ENCODE measurements at regions not wholly inside any gene's neighbourhood (a gene's known extent, or its start where the extent isn't known, plus 50 kb on each side); places are given as distances from the start of the nearest gene placed in this dataset.
"Not testable (repeated sequence)": the region's sequence is repeated elsewhere in the genome, so short reads cannot be mapped to it uniquely, and the experiment has no call there.

DNA sequence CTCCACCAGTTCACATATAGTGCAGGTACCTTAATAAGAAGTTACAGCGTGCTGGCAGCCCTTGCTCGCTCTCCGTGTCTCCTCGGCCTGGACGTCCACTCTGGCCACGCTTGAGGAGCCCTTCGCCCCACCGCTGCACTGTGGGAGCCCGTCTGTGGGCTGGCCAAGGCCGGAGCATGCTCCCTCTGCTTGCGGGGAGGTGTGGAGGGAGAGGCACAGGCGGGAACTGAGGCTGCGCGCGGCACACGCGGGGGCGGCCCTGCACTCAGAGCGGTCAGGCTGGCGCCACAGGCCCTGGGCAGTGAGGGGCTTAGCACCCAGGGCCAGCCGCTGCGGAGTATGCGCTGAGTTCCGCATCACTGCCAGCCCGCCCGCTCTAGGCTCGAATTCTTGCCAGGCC is 1988.6 kb downstream of the FOXD4L5 start:
- TF ChIP-seq, protein P1, sequence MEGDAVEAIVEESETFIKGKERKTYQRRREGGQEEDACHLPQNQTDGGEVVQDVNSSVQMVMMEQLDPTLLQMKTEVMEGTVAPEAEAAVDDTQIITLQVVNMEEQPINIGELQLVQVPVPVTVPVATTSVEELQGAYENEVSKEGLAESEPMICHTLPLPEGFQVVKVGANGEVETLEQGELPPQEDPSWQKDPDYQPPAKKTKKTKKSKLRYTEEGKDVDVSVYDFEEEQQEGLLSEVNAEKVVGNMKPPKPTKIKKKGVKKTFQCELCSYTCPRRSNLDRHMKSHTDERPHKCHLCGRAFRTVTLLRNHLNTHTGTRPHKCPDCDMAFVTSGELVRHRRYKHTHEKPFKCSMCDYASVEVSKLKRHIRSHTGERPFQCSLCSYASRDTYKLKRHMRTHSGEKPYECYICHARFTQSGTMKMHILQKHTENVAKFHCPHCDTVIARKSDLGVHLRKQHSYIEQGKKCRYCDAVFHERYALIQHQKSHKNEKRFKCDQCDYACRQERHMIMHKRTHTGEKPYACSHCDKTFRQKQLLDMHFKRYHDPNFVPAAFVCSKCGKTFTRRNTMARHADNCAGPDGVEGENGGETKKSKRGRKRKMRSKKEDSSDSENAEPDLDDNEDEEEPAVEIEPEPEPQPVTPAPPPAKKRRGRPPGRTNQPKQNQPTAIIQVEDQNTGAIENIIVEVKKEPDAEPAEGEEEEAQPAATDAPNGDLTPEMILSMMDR (conservative IDR thresholded peaks at IDR 0.05; ENCODE audit: low read depth in 2 of 2) = not testable (repeated sequence)
- not testable (repeated sequence) for TF ChIP-seq POLR2AphosphoS5 (IDR thresholded peaks at IDR 0.05; ENCODE audit: low read depth)
